HCT116 (cell line): ENCODE measurements at regions not wholly inside any gene's neighbourhood (a gene's known extent, or its start where the extent isn't known, plus 50 kb on each side); places are given as distances from the start of the nearest gene placed in this dataset.

Experiments used
- EGR1 ChIP-seq: IDR thresholded peaks from 2 replicates; pipeline ENCODE4 v1.6.1; 2012; ENCODE audit warnings: low read depth
- SIN3A ChIP-seq: IDR thresholded peaks from 2 replicates; pipeline ENCODE4 v1.6.1; 2012; ENCODE audit warnings: low read depth
- SRF ChIP-seq: IDR thresholded peaks from 2 replicates; pipeline ENCODE4 v1.6.1; 2012; ENCODE audit warnings: low read depth
- TCF7L2 ChIP-seq: IDR thresholded peaks from 2 replicates; pipeline ENCODE4 v1.7.0; 2011; ENCODE audit warnings: borderline replicate concordance, inconsistent platforms; ENCODE audit not compliant: insufficient read depth, insufficient read length; ENCODE audit errors: extremely low read depth
- ZFX ChIP-seq: fragments of 450-650 bp; IDR thresholded peaks from 2 replicates; pipeline ENCODE4 v1.6.1; 2017
- ZNF274 ChIP-seq: fragments of 200-500 bp; sonication (Bioruptor generic); IDR thresholded peaks from 2 replicates; pipeline ENCODE4 v1.6.1; 2014; ENCODE audit warnings: mild to moderate bottlenecking, low read depth, low read length, inconsistent platforms
- TF ChIP-seq, protein P1 (sequence below): IDR thresholded peaks from 2 replicates; pipeline ENCODE4 v1.6.1; 2012; ENCODE audit warnings: low read depth
- TF ChIP-seq, protein P2 (sequence below), 3 experiments: fragments of 200-600 bp in 1 of 3; sonication (generic) in 1 of 3; IDR thresholded peaks in 2 of 3; conservative IDR thresholded peaks in 1 of 3; 2 replicates each; pipeline ENCODE4 v1.5.1; 2012 to 2017; ENCODE audit warnings: low read depth in 2 of 3, low read length in 2 of 3, antibody characterized with exemption in 1 of 3, borderline replicate concordance in 1 of 3, control low read depth in 1 of 3, mild to moderate bottlenecking in 1 of 3, mixed read lengths in 1 of 3, mixed run types in 1 of 3, moderate library complexity in 1 of 3; ENCODE audit not compliant: insufficient read depth in 1 of 3
- TF ChIP-seq, protein P3 (sequence below): IDR thresholded peaks from 2 replicates; pipeline ENCODE4 v1.6.1; 2012

GRCh38 chr10:130714742-130715467 is 578.7 kb downstream of the GLRX3 start (continued):
- TF ChIP-seq, protein P1, sequence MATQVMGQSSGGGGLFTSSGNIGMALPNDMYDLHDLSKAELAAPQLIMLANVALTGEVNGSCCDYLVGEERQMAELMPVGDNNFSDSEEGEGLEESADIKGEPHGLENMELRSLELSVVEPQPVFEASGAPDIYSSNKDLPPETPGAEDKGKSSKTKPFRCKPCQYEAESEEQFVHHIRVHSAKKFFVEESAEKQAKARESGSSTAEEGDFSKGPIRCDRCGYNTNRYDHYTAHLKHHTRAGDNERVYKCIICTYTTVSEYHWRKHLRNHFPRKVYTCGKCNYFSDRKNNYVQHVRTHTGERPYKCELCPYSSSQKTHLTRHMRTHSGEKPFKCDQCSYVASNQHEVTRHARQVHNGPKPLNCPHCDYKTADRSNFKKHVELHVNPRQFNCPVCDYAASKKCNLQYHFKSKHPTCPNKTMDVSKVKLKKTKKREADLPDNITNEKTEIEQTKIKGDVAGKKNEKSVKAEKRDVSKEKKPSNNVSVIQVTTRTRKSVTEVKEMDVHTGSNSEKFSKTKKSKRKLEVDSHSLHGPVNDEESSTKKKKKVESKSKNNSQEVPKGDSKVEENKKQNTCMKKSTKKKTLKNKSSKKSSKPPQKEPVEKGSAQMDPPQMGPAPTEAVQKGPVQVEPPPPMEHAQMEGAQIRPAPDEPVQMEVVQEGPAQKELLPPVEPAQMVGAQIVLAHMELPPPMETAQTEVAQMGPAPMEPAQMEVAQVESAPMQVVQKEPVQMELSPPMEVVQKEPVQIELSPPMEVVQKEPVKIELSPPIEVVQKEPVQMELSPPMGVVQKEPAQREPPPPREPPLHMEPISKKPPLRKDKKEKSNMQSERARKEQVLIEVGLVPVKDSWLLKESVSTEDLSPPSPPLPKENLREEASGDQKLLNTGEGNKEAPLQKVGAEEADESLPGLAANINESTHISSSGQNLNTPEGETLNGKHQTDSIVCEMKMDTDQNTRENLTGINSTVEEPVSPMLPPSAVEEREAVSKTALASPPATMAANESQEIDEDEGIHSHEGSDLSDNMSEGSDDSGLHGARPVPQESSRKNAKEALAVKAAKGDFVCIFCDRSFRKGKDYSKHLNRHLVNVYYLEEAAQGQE: no peak
- TF ChIP-seq, protein P2, sequence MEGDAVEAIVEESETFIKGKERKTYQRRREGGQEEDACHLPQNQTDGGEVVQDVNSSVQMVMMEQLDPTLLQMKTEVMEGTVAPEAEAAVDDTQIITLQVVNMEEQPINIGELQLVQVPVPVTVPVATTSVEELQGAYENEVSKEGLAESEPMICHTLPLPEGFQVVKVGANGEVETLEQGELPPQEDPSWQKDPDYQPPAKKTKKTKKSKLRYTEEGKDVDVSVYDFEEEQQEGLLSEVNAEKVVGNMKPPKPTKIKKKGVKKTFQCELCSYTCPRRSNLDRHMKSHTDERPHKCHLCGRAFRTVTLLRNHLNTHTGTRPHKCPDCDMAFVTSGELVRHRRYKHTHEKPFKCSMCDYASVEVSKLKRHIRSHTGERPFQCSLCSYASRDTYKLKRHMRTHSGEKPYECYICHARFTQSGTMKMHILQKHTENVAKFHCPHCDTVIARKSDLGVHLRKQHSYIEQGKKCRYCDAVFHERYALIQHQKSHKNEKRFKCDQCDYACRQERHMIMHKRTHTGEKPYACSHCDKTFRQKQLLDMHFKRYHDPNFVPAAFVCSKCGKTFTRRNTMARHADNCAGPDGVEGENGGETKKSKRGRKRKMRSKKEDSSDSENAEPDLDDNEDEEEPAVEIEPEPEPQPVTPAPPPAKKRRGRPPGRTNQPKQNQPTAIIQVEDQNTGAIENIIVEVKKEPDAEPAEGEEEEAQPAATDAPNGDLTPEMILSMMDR (IDR thresholded peaks at IDR 0.05 in 2 of 3, conservative IDR thresholded peaks at IDR 0.05 in 1 of 3; ENCODE audit: borderline replicate concordance in 1 of 3, insufficient read depth in 1 of 3, low read depth in 2 of 3, low read length in 2 of 3): no peak
- TF ChIP-seq ZNF274 (no peak), ZFX (no peak), TCF7L2 (no peak), SIN3A (no peak), EGR1 (no peak), SRF (no peak)
- TF ChIP-seq, protein P3, sequence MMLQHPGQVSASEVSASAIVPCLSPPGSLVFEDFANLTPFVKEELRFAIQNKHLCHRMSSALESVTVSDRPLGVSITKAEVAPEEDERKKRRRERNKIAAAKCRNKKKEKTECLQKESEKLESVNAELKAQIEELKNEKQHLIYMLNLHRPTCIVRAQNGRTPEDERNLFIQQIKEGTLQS: no peak
